HL-60/S4 (cell line): ENCODE measurements at regions not wholly inside any gene's neighbourhood (a gene's known extent, or its start where the extent isn't known, plus 50 kb on each side); places are given as distances from the start of the nearest gene placed in this dataset.

Experiments
- in situ Hi-C: fragments of 300-500 bp; cut with MboI; formaldehyde crosslinking; loops from 2 replicates; pipeline ENCODE4 v1.14.3; 2022; ENCODE audit warnings: low sequenced_read_pairs

DNA sequence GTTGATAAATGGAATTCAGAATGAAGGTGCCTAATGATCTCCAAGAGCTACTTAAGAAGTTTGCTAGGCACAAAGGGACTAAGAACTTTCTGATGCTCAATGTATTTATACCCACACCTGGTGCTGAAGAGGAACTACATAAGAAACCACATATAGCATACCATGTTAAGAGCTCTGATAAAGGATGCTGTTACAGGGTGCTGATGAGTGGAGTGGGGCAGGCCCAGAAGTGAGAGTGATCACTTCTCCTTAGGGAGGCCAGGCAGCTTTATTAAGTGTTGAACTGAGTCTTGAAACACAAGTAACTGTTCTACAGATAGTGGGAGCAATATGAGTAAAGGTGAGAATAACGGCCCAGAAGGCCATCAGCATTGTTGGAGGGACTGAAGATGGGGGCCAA lies 68.3 kb upstream of the CHRDL1 start:
- in situ Hi-C loops = loop anchor here (25.0 kb wide), 1 partner anchor 427 kb away; no protein-coding TSS in a partner anchor

DNA sequence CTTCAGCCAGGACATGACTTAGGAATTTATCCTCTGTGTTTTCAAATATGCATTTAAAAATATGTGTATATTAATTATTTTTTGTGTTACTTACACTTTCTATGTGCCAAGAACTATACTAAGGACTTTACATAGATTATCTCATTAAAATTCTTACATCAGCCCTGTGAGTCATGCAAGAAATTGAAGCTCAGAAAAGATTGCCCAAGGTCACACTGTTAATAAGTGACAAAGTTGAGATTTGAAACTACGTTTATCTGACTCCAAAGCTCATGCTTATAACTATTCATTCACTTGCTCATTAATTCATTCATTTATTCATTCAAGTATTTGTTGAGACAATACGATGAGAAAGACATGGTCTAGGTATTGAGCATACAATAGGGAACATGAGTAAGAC lies 62.9 kb upstream of the CHRDL1 start:
- in situ Hi-C loops = loop anchor here (25.0 kb wide), 1 partner anchor 421 kb away; no protein-coding TSS in a partner anchor

DNA sequence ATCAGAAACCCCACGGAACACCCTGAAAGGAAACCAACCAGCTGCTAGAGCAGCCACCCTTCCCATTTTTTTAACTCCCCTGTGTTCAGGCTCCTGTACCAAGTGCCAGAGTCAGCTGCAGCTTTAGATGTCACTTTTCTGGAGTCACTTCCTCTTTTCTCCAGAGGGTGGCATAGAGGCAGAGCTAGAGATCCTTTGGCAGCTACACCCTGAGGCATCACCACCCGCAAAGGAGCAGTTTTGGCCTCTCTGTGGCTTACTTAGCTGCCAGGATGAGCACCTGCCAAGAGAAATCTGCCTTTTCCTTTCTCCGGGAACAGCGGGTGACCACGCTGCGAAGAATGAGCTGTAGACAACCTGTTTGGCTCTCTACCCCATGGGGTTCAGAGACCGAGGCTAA lies 58.0 kb upstream of the CHRDL1 start:
- in situ Hi-C loops = loop anchor here (25.0 kb wide), 1 partner anchor 416 kb away; no protein-coding TSS in a partner anchor

DNA sequence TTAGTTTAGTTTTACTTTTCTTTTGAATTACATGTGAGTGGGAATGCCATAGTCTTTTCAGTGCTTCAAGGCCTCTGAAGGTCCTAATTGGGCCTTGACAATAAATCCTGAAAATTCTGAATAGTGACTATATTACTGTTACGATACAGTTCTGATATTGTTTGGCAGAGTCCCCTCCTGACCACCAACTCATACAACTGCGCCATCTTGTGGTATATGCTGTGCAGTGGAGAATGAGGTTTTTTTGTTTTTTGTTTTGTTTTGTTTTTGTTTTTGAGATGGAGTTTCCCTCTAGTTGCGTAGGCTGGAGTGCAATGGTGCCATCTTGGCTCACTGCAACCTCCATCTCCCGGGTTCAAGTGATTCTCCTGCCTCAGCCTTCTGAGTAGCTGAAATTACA lies 56.6 kb upstream of the CHRDL1 start:
- in situ Hi-C loops = loop anchor here (25.0 kb wide), 1 partner anchor 415 kb away; no protein-coding TSS in a partner anchor

DNA sequence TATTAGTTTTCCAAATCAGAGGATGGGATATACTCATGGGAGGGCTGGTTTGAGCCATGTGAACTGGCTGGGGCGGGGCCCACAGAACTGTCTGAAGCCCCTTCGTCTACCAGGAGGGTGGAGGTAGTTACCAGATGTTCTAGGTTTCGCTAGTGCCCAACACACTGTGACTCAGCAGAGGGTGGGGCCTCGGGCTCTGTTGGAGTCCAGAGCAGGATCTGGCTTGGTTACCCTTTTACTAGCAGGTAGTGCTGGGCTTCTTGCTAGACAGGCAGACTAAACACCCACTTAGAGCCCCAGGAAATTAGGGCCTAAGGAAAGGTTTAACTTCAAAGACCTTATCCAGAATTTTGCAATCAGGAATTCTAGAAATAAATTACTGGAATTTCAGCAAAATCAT lies 56.2 kb upstream of the CHRDL1 start:
- in situ Hi-C loops = loop anchor here (25.0 kb wide), 1 partner anchor 414 kb away; no protein-coding TSS in a partner anchor

DNA sequence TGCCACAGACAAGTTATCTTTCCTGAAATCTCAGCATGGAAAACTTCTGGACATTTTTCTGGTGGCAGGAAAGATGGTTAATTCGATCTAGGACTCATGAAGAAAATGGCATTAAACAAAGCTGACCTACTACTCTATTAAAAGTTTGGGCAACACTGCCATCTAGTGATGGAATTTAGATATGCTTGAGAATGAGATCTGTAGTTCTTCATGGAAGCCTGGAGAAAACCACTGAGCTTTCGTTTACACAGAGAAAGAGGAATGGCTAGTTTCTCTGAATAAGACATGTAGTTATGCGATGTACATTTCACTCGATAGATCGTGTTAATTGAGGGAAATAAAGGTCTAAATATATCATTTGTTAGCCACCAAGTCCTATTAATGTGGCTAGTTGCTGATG lies 51.7 kb upstream of the CHRDL1 start:
- in situ Hi-C loops = no loop called here

DNA sequence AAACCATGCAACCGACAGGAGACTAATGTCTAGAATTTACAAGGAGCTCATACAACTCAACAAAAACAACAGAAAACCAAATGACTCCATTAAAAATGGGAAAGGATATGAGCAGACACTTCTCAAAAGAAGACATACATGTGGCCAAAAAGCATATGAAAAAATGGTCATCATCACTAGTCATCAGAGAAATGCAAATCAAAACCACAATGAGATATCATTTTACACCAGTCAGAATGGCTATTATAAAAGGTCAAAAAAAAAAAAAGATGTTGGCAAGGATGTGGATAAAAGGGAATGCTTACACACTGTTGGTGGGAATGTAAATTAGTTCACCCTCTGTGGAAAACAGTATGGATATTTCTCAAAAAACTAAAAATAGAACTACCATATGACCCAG lies 50.5 kb upstream of the CHRDL1 start:
- in situ Hi-C loops = no loop called here
